ENCODE measurements at regions not wholly inside any gene's neighbourhood (a gene's known extent, or its start where the extent isn't known, plus 50 kb on each side); places are given as distances from the start of the nearest gene placed in this dataset.
"Not testable (repeated sequence)": the region's sequence is repeated elsewhere in the genome, so short reads cannot be mapped to it uniquely, and the experiment has no call there.

GRCh38 chr12:4822572-4822971, 87.1 kb upstream of the KCNA1 start:
- H3K4me3 ChIP-seq: no peak overlapping the region
- no peaks in the 10 kb centered on the region for H3K36me3 ChIP-seq
- H3K9me3 ChIP-seq: no peaks in the 10 kb centered on the region
- no peak for DNase-seq
- no peaks in the 10 kb centered on the region; the same call in 1 of the 2 replicates for H3K27me3 ChIP-seq

- no peaks in the 10 kb centered on the region; the same call in 1 of the 2 replicates for H3K27me3 ChIP-seq
- H3K4me3 ChIP-seq: no peak overlapping the region
- DNase-seq: peak; percentile 45
- H3K9me3 ChIP-seq: no peaks in the 10 kb centered on the region
- no peaks in the 10 kb centered on the region for H3K36me3 ChIP-seq
These were observed 85.3 kb upstream of the KCNA1 start for GRCh38 chr12:4824380-4824779.

GRCh38 chr12:4825011-4825858, 84.5 kb upstream of the KCNA1 start:
- Histone ChIP-seq H3K4me3 (no peak overlapping the region), H3K36me3 (no peaks in the 10 kb centered on the region), H3K9me3 (no peaks in the 10 kb centered on the region), H3K27me3 (no peaks in the 10 kb centered on the region; the same call in 1 of the 2 replicates)
- no peak for DNase-seq

- Histone ChIP-seq H3K9me3 (no peaks in the 10 kb centered on the region), H3K36me3 (no peaks in the 10 kb centered on the region), H3K4me3 (no peak overlapping the region), H3K27me3 (no peaks in the 10 kb centered on the region; the same call in 1 of the 2 replicates)
- DNase-seq: no peak
These were observed 82.8 kb upstream of the KCNA1 start for GRCh38 chr12:4826909-4827308.

- no peaks in the 10 kb centered on the region for H3K9me3 ChIP-seq
- H3K36me3 ChIP-seq: no peaks in the 10 kb centered on the region
- no peak overlapping the region for H3K4me3 ChIP-seq
- no peak for DNase-seq
- no peaks in the 10 kb centered on the region; the same call in 1 of the 2 replicates for H3K27me3 ChIP-seq
These were observed 81.5 kb upstream of the KCNA1 start for GRCh38 chr12:4828176-4828575.

GRCh38 chr12:4829161-4829792, 80.4 kb upstream of the KCNA1 start:
- no peaks in the 10 kb centered on the region for H3K36me3 ChIP-seq
- H3K4me3 ChIP-seq: no peak overlapping the region
- no peak for DNase-seq
- H3K9me3 ChIP-seq: no peaks in the 10 kb centered on the region
- no peaks in the 10 kb centered on the region; the same call in 1 of the 2 replicates for H3K27me3 ChIP-seq

- H3K36me3 ChIP-seq: no peaks in the 10 kb centered on the region
- DNase-seq: no peak
These were observed 79.9 kb upstream of the KCNA1 start for GRCh38 chr12:4829793-4830162.

GRCh38 chr12:4830556-4831210, 79.0 kb upstream of the KCNA1 start:
- no peaks in the 10 kb centered on the region for H3K36me3 ChIP-seq
- no peaks in the 10 kb centered on the region; the same call in 1 of the 2 replicates for H3K27me3 ChIP-seq
- no peak overlapping the region for H3K4me3 ChIP-seq
- H3K9me3 ChIP-seq: no peaks in the 10 kb centered on the region
- DNase-seq: no peak

More at GRCh38 chr12:4829793-4830162, 79.9 kb upstream of the KCNA1 start:
- H3K27me3 ChIP-seq: no peaks in the 10 kb centered on the region; the same call in 1 of the 2 replicates
- H3K4me3 ChIP-seq: no peak overlapping the region
- no peaks in the 10 kb centered on the region for H3K9me3 ChIP-seq

- H3K4me3 ChIP-seq: no peak overlapping the region
- H3K9me3 ChIP-seq: no peaks in the 10 kb centered on the region
- no peaks in the 10 kb centered on the region for H3K36me3 ChIP-seq
- H3K27me3 ChIP-seq: no peaks in the 10 kb centered on the region; the same call in 1 of the 2 replicates
- no peak for DNase-seq
These were observed 76.7 kb upstream of the KCNA1 start for GRCh38 chr12:4833053-4833452.

- DNase-seq: no peak
- Histone ChIP-seq H3K4me3 (no peak overlapping the region), H3K36me3 (no peaks in the 10 kb centered on the region), H3K9me3 (no peaks in the 10 kb centered on the region), H3K27me3 (no peaks in the 10 kb centered on the region; the same call in 1 of the 2 replicates)
These were observed 76.2 kb upstream of the KCNA1 start for GRCh38 chr12:4833524-4833923.

GRCh38 chr12:4842401-4842800, 67.3 kb upstream of the KCNA1 start:
- not testable (repeated sequence) for H3K4me3 ChIP-seq, DNase-seq, H3K27me3 ChIP-seq, H3K36me3 ChIP-seq, H3K9me3 ChIP-seq

- Histone ChIP-seq H3K9me3 (no peaks in the 10 kb centered on the region), H3K36me3 (no peaks in the 10 kb centered on the region), H3K27me3 (no peaks in the 10 kb centered on the region; the same call in 1 of the 2 replicates), H3K4me3 (no peak overlapping the region)
- no peak for DNase-seq
These were observed 65.8 kb upstream of the KCNA1 start for GRCh38 chr12:4843907-4844306.

- no peaks in the 10 kb centered on the region; the same call in 1 of the 2 replicates for H3K27me3 ChIP-seq
- no peaks in the 10 kb centered on the region for H3K36me3 ChIP-seq
- H3K4me3 ChIP-seq: no peak overlapping the region
- H3K9me3 ChIP-seq: no peaks in the 10 kb centered on the region
- no peak for DNase-seq
These were observed 62.0 kb upstream of the KCNA1 start for GRCh38 chr12:4847713-4848112.

GRCh38 chr12:4849115-4849541, 60.6 kb upstream of the KCNA1 start:
- no peak overlapping the region for H3K4me3 ChIP-seq
- DNase-seq: no peak
- no peaks in the 10 kb centered on the region for H3K36me3 ChIP-seq
- no peaks in the 10 kb centered on the region for H3K9me3 ChIP-seq
- no peaks in the 10 kb centered on the region; the same call in 1 of the 2 replicates for H3K27me3 ChIP-seq

- DNase-seq: no peak
- Histone ChIP-seq H3K36me3 (no peaks in the 10 kb centered on the region), H3K9me3 (no peaks in the 10 kb centered on the region), H3K27me3 (no peaks in the 10 kb centered on the region; the same call in 1 of the 2 replicates), H3K4me3 (no peak overlapping the region)
These were observed 59.8 kb upstream of the KCNA1 start for GRCh38 chr12:4849795-4850345.

- Histone ChIP-seq H3K4me3 (no peak overlapping the region), H3K36me3 (no peaks in the 10 kb centered on the region), H3K9me3 (no peaks in the 10 kb centered on the region), H3K27me3 (no peaks in the 10 kb centered on the region)
- no peak for DNase-seq
These were observed 58.8 kb upstream of the KCNA1 start for GRCh38 chr12:4850857-4851380.

GRCh38 chr12:4852308-4852707, 57.4 kb upstream of the KCNA1 start:
- Histone ChIP-seq H3K9me3 (no peaks in the 10 kb centered on the region), H3K36me3 (no peaks in the 10 kb centered on the region), H3K4me3 (no peak overlapping the region), H3K27me3 (no peaks in the 10 kb centered on the region; the same call in 1 of the 2 replicates)
- DNase-seq: no peak
